ENCODE measurements at regions not wholly inside any gene's neighbourhood (a gene's known extent, or its start where the extent isn't known, plus 50 kb on each side); places are given as distances from the start of the nearest gene placed in this dataset.
"Not testable (repeated sequence)": the region's sequence is repeated elsewhere in the genome, so short reads cannot be mapped to it uniquely, and the experiment has no call there.

- TF ChIP-seq TAF1 (IDR thresholded peaks at IDR 0.05; ENCODE audit: borderline replicate concordance, low read depth, low read length); POLR2A (IDR thresholded peaks at IDR 0.05; ENCODE audit: low read depth, low read length); POLR2AphosphoS5 (IDR thresholded peaks at IDR 0.05; ENCODE audit: low read depth, low read length): not testable (repeated sequence)
These were observed 51.4 kb upstream of the PAX7 start for GRCh38 chr1:18579267-18579666.
